NB4 (cell line): ENCODE measurements at regions not wholly inside any gene's neighbourhood (a gene's known extent, or its start where the extent isn't known, plus 50 kb on each side); places are given as distances from the start of the nearest gene placed in this dataset.

Experiments used
- CTCF ChIP-seq: IDR thresholded peaks from one replicate; pipeline ENCODE4 v1.5.1; 2012; ENCODE audit warnings: low read depth, low read length
- POLR2A ChIP-seq: IDR thresholded peaks from 2 replicates; pipeline ENCODE4 v1.6.1; 2011; ENCODE audit warnings: mild to moderate bottlenecking; ENCODE audit not compliant: insufficient read length; ENCODE audit errors: extremely low read depth

GRCh38 chr1:55317673-55318072 is 102.5 kb upstream of the USP24 start:
- no peak for TF ChIP-seq CTCF
- no peak for TF ChIP-seq POLR2A
